ENCODE measurements at regions not wholly inside any gene's neighbourhood (a gene's known extent, or its start where the extent isn't known, plus 50 kb on each side); places are given as distances from the start of the nearest gene placed in this dataset.

DNA sequence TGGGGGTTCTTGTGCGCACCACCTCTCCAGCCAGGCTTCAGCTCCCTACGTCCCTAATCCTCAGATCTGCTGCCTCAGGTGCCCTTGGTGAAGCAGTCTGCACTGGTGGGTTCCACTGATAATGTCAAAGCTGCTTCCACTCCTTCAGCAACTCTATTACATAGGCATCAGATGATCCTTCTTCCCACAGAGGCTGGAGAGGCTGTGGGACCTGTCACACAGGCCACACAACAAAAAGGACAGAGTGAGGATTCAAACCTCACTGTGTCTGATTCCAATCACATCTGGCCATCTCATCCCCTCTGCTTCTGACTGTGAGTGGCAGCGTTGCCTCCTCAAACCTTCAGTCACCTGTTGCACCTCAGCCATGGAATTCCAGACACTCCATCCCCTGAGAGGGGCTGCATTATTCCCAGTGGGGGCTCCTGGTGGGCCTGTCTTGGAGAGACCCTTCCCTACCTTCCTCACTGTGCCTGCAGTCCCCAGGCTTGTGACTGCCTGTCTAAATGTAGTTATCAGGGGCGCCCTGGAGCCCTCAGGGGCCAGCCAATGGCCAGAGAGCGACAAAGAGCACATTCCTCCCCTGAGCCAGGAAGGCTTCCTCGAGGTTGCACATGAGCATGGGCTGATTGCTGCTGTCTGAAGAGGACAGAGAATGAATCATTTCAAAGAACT is 211.4 kb upstream of the ECI2 start:
- 71 to 73% methylated on average over 6 of the region's 6 CpGs for WGBS, 2 experiments

GRCh38 chr6:4345543-4345942 is 210.2 kb upstream of the ECI2 start:
- Histone ChIP-seq H3K27me3 (ENCODE audit: control insufficient read depth, insufficient read depth, low read length, poor library complexity, severe bottlenecking) (peaks cover 3% of the 10 kb centered on the region), H3K27ac (ENCODE audit: insufficient read depth, low read depth, low read length, poor library complexity, severe bottlenecking) (no peak overlapping the region), H3K4me1 (ENCODE audit: control insufficient read depth, insufficient read depth, low read length) (no peaks in the 10 kb centered on the region), H3K9me3 (ENCODE audit: control insufficient read depth, low read length) (no peaks in the 10 kb centered on the region), H3K36me3 (ENCODE audit: control insufficient read depth, insufficient read depth, low read length) (no peaks in the 10 kb centered on the region), H3K4me3 (ENCODE audit: insufficient read depth, low read depth, low read length) (no peak overlapping the region)
- WGBS, 2 experiments = 96 to 99% methylated on average over 3 of the region's 3 CpGs

More for the DNA sequence above, 211.4 kb upstream of the ECI2 start:
- Histone ChIP-seq H3K9me3 (ENCODE audit: control insufficient read depth, low read length) (no peaks in the 10 kb centered on the region), H3K36me3 (ENCODE audit: control insufficient read depth, insufficient read depth, low read length) (no peaks in the 10 kb centered on the region), H3K4me1 (ENCODE audit: control insufficient read depth, insufficient read depth, low read length) (no peaks in the 10 kb centered on the region), H3K4me3 (ENCODE audit: insufficient read depth, low read depth, low read length) (no peak overlapping the region), H3K27me3 (ENCODE audit: control insufficient read depth, insufficient read depth, low read length, poor library complexity, severe bottlenecking) (peaks cover 3% of the 10 kb centered on the region), H3K27ac (ENCODE audit: insufficient read depth, low read depth, low read length, poor library complexity, severe bottlenecking) (no peak overlapping the region)

GRCh38 chr6:4344317-4344899 is 209.0 kb upstream of the ECI2 start:
- 90 to 92% methylated on average over 10 of the region's 10 CpGs for WGBS, 2 experiments
- H3K36me3 ChIP-seq (ENCODE audit: control insufficient read depth, insufficient read depth, low read length) = no peaks in the 10 kb centered on the region

GRCh38 chr6:4342407-4343137 is 207.2 kb upstream of the ECI2 start:
- Histone ChIP-seq H3K27ac (ENCODE audit: insufficient read depth, low read depth, low read length, poor library complexity, severe bottlenecking) (no peak overlapping the region), H3K4me1 (ENCODE audit: control insufficient read depth, insufficient read depth, low read length) (no peaks in the 10 kb centered on the region), H3K27me3 (ENCODE audit: control insufficient read depth, insufficient read depth, low read length, poor library complexity, severe bottlenecking) (peaks cover 3% of the 10 kb centered on the region), H3K9me3 (ENCODE audit: control insufficient read depth, low read length) (no peaks in the 10 kb centered on the region), H3K4me3 (ENCODE audit: insufficient read depth, low read depth, low read length) (no peak overlapping the region), H3K36me3 (ENCODE audit: control insufficient read depth, insufficient read depth, low read length) (no peaks in the 10 kb centered on the region)
- 95 to 97% methylated on average over 3 to 4 of the region's 4 CpGs for WGBS, 2 experiments

More at GRCh38 chr6:4344317-4344899, 209.0 kb upstream of the ECI2 start:
- no peak overlapping the region for H3K4me3 ChIP-seq (ENCODE audit: insufficient read depth, low read depth, low read length)
- peaks cover 3% of the 10 kb centered on the region for H3K27me3 ChIP-seq (ENCODE audit: control insufficient read depth, insufficient read depth, low read length, poor library complexity, severe bottlenecking)
- H3K4me1 ChIP-seq (ENCODE audit: control insufficient read depth, insufficient read depth, low read length) = no peaks in the 10 kb centered on the region
- H3K9me3 ChIP-seq (ENCODE audit: control insufficient read depth, low read length) = no peaks in the 10 kb centered on the region
- H3K27ac ChIP-seq (ENCODE audit: insufficient read depth, low read depth, low read length, poor library complexity, severe bottlenecking) = no peak overlapping the region

DNA sequence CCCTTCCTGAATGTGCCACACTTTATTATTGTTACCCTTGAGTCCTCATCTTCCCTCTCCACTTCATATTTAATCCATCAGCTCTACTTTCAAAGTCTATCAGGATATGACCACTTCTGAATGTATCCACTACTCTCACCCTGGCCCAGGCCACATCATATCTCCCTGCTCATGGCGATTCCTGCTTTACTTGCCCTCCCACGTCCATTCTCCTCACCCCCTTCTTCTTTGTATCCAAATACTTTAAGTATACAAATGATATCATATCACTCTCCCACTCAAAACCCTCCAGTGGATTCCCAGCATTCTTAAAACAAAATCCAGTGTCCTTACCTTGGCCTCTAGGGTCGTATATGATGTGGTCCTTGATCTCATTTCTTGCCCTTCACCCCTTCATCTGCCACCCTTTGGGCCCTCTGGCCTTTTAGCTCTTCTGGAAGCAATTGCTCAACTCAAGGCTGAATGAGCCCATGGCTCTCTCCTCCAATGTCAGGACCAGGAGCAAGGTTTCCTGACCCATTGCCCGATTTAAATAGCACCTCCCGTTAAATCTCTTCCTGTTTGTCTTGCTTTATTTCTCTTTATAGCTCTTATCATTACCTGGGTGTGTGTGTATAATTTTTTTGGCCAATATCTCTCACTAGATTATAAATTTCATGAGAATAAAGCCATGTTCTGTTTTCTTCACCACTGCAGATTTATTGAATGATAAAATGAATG is 205.9 kb upstream of the ECI2 start:
- no peaks in the 10 kb centered on the region for H3K9me3 ChIP-seq (ENCODE audit: control insufficient read depth, low read length)
- H3K27me3 ChIP-seq (ENCODE audit: control insufficient read depth, insufficient read depth, low read length, poor library complexity, severe bottlenecking) = no peaks in the 10 kb centered on the region
- WGBS, 2 experiments = 96% methylated on average over 4 to 5 of the region's 5 CpGs
- no peaks in the 10 kb centered on the region for H3K4me1 ChIP-seq (ENCODE audit: control insufficient read depth, insufficient read depth, low read length)
- H3K27ac ChIP-seq (ENCODE audit: insufficient read depth, low read depth, low read length, poor library complexity, severe bottlenecking) = no peak overlapping the region
- H3K4me3 ChIP-seq (ENCODE audit: insufficient read depth, low read depth, low read length) = no peak overlapping the region
- no peaks in the 10 kb centered on the region for H3K36me3 ChIP-seq (ENCODE audit: control insufficient read depth, insufficient read depth, low read length)

GRCh38 chr6:4340544-4340943 is 205.2 kb upstream of the ECI2 start:
- H3K4me1 ChIP-seq (ENCODE audit: control insufficient read depth, insufficient read depth, low read length) = no peaks in the 10 kb centered on the region
- no peaks in the 10 kb centered on the region for H3K9me3 ChIP-seq (ENCODE audit: control insufficient read depth, low read length)
- no peak overlapping the region for H3K27ac ChIP-seq (ENCODE audit: insufficient read depth, low read depth, low read length, poor library complexity, severe bottlenecking)
- H3K27me3 ChIP-seq (ENCODE audit: control insufficient read depth, insufficient read depth, low read length, poor library complexity, severe bottlenecking) = no peaks in the 10 kb centered on the region
- whole genome bisulfite sequencing, 2 experiments = 84 to 87% methylated on average over 7 of the region's 7 CpGs
- no peak overlapping the region for H3K4me3 ChIP-seq (ENCODE audit: insufficient read depth, low read depth, low read length)
- no peaks in the 10 kb centered on the region for H3K36me3 ChIP-seq (ENCODE audit: control insufficient read depth, insufficient read depth, low read length)

DNA sequence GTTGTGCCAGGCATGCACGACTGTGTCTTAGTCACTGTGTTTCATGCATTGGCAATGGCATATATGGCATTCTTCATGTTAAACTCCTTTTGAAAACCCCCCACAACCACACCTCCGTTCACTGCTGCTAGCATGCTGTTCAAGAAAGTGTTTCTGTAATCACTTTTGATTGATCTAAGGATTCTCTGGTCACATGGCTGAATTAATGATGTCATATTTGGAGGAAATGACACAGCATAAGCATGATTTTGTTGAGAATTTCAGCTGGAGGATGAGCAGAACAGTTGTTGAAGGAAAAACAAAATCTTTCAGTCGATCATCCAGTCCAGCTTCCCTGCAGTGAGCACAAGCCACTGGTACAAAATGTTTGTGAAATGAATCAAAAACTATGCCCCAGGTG is 203.5 kb upstream of the ECI2 start:
- no peaks in the 10 kb centered on the region for H3K27me3 ChIP-seq (ENCODE audit: control insufficient read depth, insufficient read depth, low read length, poor library complexity, severe bottlenecking)
- H3K4me3 ChIP-seq (ENCODE audit: insufficient read depth, low read depth, low read length) = no peak overlapping the region
- no peaks in the 10 kb centered on the region for H3K36me3 ChIP-seq (ENCODE audit: control insufficient read depth, insufficient read depth, low read length)
- H3K9me3 ChIP-seq (ENCODE audit: control insufficient read depth, low read length) = no peaks in the 10 kb centered on the region
- 91 to 92% methylated on average over 3 of the region's 3 CpGs for WGBS, 2 experiments
- H3K4me1 ChIP-seq (ENCODE audit: control insufficient read depth, insufficient read depth, low read length) = no peaks in the 10 kb centered on the region
- no peak overlapping the region for H3K27ac ChIP-seq (ENCODE audit: insufficient read depth, low read depth, low read length, poor library complexity, severe bottlenecking)

- H3K4me3 ChIP-seq (ENCODE audit: insufficient read depth, low read depth, low read length) = no peak overlapping the region
- WGBS, 2 experiments = 87 to 90% methylated on average over 8 of the region's 8 CpGs
- no peaks in the 10 kb centered on the region for H3K27me3 ChIP-seq (ENCODE audit: control insufficient read depth, insufficient read depth, low read length, poor library complexity, severe bottlenecking)
- no peaks in the 10 kb centered on the region for H3K4me1 ChIP-seq (ENCODE audit: control insufficient read depth, insufficient read depth, low read length)
- no peak overlapping the region for H3K27ac ChIP-seq (ENCODE audit: insufficient read depth, low read depth, low read length, poor library complexity, severe bottlenecking)
- H3K9me3 ChIP-seq (ENCODE audit: control insufficient read depth, low read length) = no peaks in the 10 kb centered on the region
- no peaks in the 10 kb centered on the region for H3K36me3 ChIP-seq (ENCODE audit: control insufficient read depth, insufficient read depth, low read length)
Measured at GRCh38 chr6:4336778-4337442, 201.5 kb upstream of the ECI2 start.

- WGBS, 2 experiments = 87 to 100% methylated on average over 3 to 4 of the region's 4 CpGs
- Histone ChIP-seq H3K9me3 (ENCODE audit: control insufficient read depth, low read length) (no peaks in the 10 kb centered on the region), H3K4me1 (ENCODE audit: control insufficient read depth, insufficient read depth, low read length) (no peaks in the 10 kb centered on the region), H3K27ac (ENCODE audit: insufficient read depth, low read depth, low read length, poor library complexity, severe bottlenecking) (no peak overlapping the region), H3K36me3 (ENCODE audit: control insufficient read depth, insufficient read depth, low read length) (no peaks in the 10 kb centered on the region), H3K27me3 (ENCODE audit: control insufficient read depth, insufficient read depth, low read length, poor library complexity, severe bottlenecking) (no peaks in the 10 kb centered on the region), H3K4me3 (ENCODE audit: insufficient read depth, low read depth, low read length) (no peak overlapping the region)
Measured at GRCh38 chr6:4336084-4336483, 200.7 kb upstream of the ECI2 start.

Measured in ectodermal cell (in vitro differentiated cells).